ENCODE measurements at regions not wholly inside any gene's neighbourhood (a gene's known extent, or its start where the extent isn't known, plus 50 kb on each side); places are given as distances from the start of the nearest gene placed in this dataset.

DNA sequence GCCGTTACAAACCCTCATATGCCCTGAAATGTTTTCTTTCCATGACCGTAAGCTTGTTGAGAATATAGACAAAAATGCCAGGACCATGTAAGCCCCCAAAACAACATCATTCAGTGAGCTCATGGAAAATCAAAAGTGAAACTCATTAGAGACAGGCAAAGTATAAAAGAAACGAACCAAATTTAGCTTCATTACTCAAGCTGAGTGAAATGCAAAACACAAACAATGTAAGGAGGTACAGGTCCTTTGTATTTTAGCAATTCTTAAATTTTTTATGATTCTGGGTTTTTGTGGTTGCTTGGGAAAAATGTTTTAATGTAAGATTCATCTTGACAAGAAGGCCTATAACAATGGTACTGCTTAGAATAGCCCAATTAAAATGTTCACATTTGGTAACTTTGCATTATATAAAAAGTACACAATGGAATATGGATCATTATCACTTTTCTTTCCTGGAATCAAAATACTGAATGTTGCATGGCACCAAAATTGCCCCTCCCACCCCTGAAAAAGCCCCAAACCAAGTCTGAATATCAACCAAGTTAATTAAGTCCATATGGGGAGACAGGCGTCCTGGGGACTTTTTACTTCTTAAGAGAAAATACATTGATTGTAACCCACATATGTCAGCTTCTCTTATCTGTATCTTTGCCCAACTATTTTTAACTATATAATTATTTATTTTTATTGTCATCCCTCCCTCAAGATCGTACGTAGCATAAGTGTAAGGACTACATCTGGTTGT, 247.7 kb upstream of the CDIN1 start:
- TF ChIP-seq, protein P1, sequence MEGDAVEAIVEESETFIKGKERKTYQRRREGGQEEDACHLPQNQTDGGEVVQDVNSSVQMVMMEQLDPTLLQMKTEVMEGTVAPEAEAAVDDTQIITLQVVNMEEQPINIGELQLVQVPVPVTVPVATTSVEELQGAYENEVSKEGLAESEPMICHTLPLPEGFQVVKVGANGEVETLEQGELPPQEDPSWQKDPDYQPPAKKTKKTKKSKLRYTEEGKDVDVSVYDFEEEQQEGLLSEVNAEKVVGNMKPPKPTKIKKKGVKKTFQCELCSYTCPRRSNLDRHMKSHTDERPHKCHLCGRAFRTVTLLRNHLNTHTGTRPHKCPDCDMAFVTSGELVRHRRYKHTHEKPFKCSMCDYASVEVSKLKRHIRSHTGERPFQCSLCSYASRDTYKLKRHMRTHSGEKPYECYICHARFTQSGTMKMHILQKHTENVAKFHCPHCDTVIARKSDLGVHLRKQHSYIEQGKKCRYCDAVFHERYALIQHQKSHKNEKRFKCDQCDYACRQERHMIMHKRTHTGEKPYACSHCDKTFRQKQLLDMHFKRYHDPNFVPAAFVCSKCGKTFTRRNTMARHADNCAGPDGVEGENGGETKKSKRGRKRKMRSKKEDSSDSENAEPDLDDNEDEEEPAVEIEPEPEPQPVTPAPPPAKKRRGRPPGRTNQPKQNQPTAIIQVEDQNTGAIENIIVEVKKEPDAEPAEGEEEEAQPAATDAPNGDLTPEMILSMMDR (IDR thresholded peaks at IDR 0.05) = no peak
- TF ChIP-seq POLR2A (IDR thresholded peaks at IDR 0.05) (no peak), POLR2AphosphoS5 (IDR thresholded peaks at IDR 0.05) (no peak)
